ENCODE measurements at regions not wholly inside any gene's neighbourhood (a gene's known extent, or its start where the extent isn't known, plus 50 kb on each side); places are given as distances from the start of the nearest gene placed in this dataset.

- no peak for DNase-seq
Measured at GRCh38 chr2:116340690-116341089, 1473.8 kb upstream of the DDX18 start.

DNA sequence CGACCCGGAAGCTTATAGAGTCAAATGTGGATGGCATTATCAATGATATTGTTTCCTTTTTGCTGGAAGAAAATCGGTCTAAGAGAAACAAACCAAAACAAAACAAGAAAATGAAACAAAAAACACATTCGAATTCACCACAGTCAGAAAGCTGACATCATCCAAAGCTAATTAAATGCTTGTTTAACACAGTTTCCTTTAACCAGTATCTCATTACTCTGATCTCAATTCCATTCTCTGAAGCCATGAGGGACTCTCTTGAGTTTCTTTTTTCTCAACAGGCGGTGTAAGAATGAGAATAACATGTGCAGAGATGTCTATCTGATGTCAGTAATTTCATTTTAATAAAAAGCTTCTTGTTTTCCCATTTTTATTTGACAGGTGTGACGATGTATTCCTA is 1448.3 kb upstream of the DDX18 start:
- no peak for DNase-seq

DNA sequence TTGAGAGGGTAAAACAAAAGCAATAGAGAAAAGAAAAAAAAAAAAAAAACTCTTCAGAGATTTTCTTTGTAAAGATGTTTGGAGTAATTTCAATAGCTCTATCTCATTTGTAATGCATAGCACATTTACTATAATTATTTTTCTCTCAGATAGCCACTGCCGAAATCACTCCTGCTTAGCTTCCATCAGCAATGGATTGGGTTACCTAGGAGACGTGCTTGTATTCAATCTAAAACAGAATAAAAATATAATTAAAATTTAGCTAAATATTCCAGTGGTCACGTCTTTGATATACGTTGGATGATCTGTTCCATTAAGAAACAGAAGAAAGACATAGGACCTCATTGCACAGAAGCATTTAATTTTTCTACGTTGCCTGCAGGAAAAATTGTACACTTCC is 1435.7 kb upstream of the DDX18 start:
- DNase-seq = no peak

DNA sequence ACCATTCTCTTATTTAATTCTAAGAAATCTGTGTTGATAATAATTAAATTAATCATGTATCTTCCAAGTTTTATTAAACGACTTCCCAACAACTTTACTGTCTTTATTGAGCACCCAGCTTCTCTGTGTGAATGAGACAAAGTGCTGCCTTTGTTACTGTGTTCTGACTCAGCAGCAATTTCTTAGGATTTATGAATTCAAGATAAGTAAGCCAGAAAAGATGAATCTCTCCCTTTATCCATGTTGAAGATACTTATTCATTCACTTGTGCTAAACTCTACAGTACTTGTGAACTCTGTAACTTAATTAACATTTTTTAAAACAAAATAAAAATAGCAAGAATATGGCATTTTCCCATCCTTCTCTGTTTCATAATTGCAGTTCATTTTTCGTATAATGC is 1403.3 kb upstream of the DDX18 start:
- no peak for DNase-seq

GRCh38 chr2:116413659-116414058 is 1400.8 kb upstream of the DDX18 start:
- DNase-seq = no peak

GRCh38 chr2:116416731-116417377 is 1397.6 kb upstream of the DDX18 start:
- DNase-seq = no peak

- no peak for DNase-seq
Measured at GRCh38 chr2:116435648-116436047, 1378.8 kb upstream of the DDX18 start.

- DNase-seq = no peak
Measured at GRCh38 chr2:116440104-116440653, 1374.3 kb upstream of the DDX18 start.

DNA sequence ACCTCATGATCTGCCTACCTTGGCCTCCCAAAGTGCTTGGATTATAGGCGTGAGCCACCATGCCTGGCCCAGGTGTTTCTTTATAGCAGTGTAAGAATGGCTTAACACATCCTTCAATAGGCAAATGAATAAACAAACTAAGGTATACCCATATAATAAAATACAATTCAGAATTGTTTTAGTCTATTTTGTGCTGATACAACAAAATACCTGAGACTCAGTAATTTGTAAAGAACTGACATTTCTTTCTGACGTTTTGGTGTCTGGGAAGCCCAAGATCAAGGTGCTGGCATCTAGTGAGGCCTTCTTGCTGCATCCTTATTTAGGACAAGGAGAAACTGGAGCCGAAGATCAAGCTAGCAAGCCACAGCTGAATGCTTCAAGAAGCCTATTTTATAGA is 1372.1 kb upstream of the DDX18 start:
- no peak for DNase-seq

DNA sequence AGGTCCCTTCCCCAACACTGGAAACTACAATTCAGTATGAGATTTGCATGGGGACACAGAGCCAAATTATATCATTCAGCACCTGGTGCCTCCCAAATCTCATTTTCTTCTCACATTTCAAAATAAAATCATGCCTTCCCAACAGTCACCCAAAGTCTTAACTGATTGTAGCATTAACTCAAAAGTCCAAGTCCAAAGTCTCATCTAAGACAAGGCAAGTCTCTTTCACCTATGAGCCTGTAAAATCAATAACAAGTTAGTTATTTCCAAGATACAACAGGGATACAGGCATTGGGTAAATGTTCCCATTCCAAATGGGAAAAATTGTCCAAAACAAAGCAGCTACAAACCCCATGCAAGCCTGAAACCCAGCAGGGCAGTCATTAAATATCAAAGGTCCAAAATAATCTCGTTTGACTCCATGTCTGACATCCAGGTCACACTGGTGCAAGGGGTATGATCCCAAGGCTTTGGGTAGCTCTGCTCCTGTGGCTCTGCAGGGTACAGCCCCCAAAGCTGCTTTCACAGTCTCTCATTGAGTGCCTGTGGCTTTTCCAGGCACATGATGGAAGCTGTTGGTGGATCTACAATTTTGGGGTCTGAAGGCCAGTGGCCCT is 1370.1 kb upstream of the DDX18 start:
- no peak for DNase-seq

DNA sequence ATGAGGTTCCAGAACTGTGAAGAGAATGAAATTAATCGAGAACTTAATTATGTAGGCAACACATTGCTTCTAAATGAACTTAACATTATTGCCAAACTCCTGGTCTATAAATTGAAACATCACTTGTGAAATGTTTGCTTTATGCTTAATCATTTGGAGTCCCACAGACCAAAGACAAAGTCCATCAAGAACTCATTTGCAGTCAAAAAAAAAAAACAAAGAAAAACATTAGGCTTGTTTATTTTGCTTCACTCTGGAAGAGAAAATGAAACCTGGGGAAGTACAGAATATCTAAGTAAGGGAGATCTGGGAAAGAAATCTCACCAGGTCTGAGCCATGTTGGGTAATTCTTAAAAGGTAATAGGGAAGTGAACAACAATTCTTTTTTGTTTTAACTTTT is 1363.5 kb upstream of the DDX18 start:
- DNase-seq = no peak

- DNase-seq = no peak
Measured at GRCh38 chr2:116452651-116453050, 1361.8 kb upstream of the DDX18 start.

GRCh38 chr2:116456429-116456828 is 1358.1 kb upstream of the DDX18 start:
- DNase-seq = no peak

DNA sequence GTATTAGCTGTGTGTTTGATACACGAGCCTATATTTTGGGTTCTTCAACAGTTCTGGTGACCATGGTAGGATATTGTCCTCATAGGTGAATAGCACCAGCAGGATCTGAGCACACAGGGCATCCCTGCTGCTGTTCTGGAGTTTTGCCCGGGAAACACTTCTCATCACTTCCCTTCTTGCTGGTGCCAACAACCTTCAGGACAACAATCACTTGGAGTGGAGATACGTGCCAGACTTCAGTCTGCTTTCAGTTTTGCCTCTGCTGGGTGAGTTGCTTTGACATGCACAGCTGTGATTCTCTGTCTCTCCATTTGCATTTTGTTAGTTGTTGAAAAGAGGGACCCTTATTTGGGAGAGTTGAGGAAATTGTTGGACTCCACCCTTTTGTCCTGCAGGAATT is 1347.2 kb upstream of the DDX18 start:
- DNase-seq = no peak

- no peak for DNase-seq
Measured at GRCh38 chr2:116477229-116477628, 1337.3 kb upstream of the DDX18 start.

GRCh38 chr2:116487336-116487735 is 1327.2 kb upstream of the DDX18 start:
- DNase-seq = no peak

DNA sequence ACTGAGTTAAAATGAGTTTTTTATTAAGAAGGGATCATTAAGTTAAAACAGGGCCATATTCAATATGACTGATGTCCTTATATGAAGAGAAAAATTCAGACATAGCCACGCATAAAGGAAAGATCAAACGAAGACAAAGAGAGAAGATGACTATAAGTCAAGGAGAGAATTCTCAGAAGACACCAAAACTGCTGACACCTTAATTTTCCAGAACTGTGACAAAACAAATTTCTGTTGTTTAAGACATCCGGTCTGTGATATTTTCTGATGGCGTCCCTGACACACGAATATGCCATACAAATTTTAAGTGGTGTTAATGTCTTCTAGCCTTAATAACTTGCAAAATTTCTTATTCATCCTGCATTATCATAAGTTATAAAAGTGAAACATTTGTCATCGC is 1325.2 kb upstream of the DDX18 start:
- DNase-seq = no peak

GRCh38 chr2:116489944-116490343 is 1324.5 kb upstream of the DDX18 start:
- no peak for DNase-seq

GRCh38 chr2:116490511-116491145 is 1323.9 kb upstream of the DDX18 start:
- no peak for DNase-seq

GRCh38 chr2:116491292-116491691 is 1323.2 kb upstream of the DDX18 start:
- no peak for DNase-seq

- DNase-seq = no peak
Measured at GRCh38 chr2:116499389-116499788, 1315.1 kb upstream of the DDX18 start.

DNA sequence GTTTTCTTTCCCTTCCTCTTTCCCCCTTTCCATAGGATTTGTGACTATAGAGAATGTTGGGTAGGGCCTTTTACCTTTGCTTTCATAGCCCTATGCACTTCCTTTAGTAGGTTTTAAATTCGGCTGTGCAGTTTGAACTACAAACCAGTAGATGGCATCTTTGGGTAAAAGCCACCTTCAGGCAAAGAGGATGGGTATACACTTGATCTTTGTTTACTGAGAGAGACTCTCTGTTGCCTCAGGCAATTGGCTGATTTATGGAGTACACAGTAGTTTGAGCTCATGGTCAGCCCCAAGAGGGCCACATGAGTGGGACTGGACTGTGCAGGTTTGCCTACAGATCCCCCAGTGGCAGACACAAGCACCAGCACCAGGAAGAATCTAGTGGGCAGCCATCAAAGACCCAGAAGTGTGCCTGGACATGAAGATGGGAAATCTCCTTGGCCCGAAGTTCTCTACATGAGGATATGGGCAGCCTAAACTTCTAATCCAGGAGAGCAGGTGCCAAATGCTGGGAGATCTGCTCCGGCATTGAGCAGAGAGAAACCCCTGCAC is 1304.3 kb upstream of the DDX18 start:
- DNase-seq = peak; percentile 34 to 46

GRCh38 chr2:116511426-116511825 is 1303.1 kb upstream of the DDX18 start:
- peak; percentile 1 to 25 for DNase-seq

GRCh38 chr2:116513991-116514390 is 1300.5 kb upstream of the DDX18 start:
- DNase-seq = no peak
